Heart right ventricle (tissue), 16 donors: ENCODE measurements at regions not wholly inside any gene's neighbourhood (a gene's known extent, or its start where the extent isn't known, plus 50 kb on each side); places are given as distances from the start of the nearest gene placed in this dataset.

Source experiments
- ATAC-seq, 8 donors: fragments of 200-7000 bp; cut with Tn5 transposase; one replicate each; pipeline ENCODE4 v1.9.1; 2020; ENCODE audit warnings: mild to moderate bottlenecking in 8 of 8, moderate library complexity in 8 of 8, moderate number of reproducible peaks in 1 of 8
- DNase-seq, 2 donors: peaks; one replicate each; pipeline ENCODE4 v3.0.0-alpha.2; 2020
- H3K27ac ChIP-seq, 10 donors: fragments of 200-600 bp; sonication (generic) in 2 of 10; one replicate each; pipeline versions ENCODE4 v1.5.0 to v1.8.0; 2020 to 2022; ENCODE audit warnings: mild to moderate bottlenecking in 3 of 10
- H3K27me3 ChIP-seq, 7 donors: fragments of 200-600 bp; one replicate each; pipeline ENCODE4 v1.8.0; 2021 to 2022; ENCODE audit warnings: mild to moderate bottlenecking in 2 of 7
- H3K36me3 ChIP-seq, 9 donors: fragments of 200-600 bp; sonication (generic) in 1 of 9; one replicate each; pipeline versions ENCODE4 v1.5.0 to v1.8.0; 2020 to 2022; ENCODE audit warnings: mild to moderate bottlenecking in 2 of 9
- H3K4me1 ChIP-seq, 9 donors: fragments of 200-600 bp; sonication (generic) in 1 of 9; one replicate each; pipeline versions ENCODE4 v1.5.0 to v1.8.0; 2020 to 2022; ENCODE audit warnings: mild to moderate bottlenecking in 4 of 9
- H3K4me3 ChIP-seq, 10 donors: fragments of 200-600 bp; sonication (generic) in 2 of 10; one replicate each; pipeline versions ENCODE4 v1.5.0 to v1.8.0; 2020 to 2022; ENCODE audit warnings: mild to moderate bottlenecking in 7 of 10, moderate library complexity in 2 of 10
- H3K9me3 ChIP-seq, 11 donors: fragments of 200-600 bp in 10 of 11; sonication (generic) in 2 of 11; one replicate each; pipeline versions ENCODE4 v1.5.0 to v1.8.0; 2013 to 2022; ENCODE audit warnings: mild to moderate bottlenecking in 2 of 11, control low read depth in 1 of 11, moderate library complexity in 1 of 11
- WGBS, 2 donors: extraction: QIAGEN DNeasy Blood & Tissue Kit; methylation state at CpG; one replicate each; pipeline ENCODE4 v1.1.7; 2013; ENCODE audit warnings: inconsistent platforms in 1 of 2; 5-methylcytosine and 5-hydroxymethylcytosine counted together
- intact Hi-C, 10 donors: fragments of 100-400 bp; cut with DNase I; formaldehyde crosslinking; loops; one replicate each; pipeline versions ENCODE4 v1.11.1 to v1.14.2; 2022
- TF ChIP-seq, protein P1 (sequence below), 9 donors: fragments of 200-600 bp; sonication (generic) in 2 of 9; IDR thresholded peaks; one replicate each; pipeline versions ENCODE4 v1.5.0 to v1.8.0; 2021 to 2022; ENCODE audit warnings: antibody characterized with exemption in 9 of 9, mild to moderate bottlenecking in 5 of 9, moderate library complexity in 1 of 9
- donor health status: Arrhythmogenic right ventricular cardiomyopathy.
- donor health status: ischemic (EF 13 %, LVEDD 7.1; RV severe dilation, severe dysfunction).
- donor health status: healthy with polysubstance abuse.
- donor health status: DM: no; HTN: yes; CAD: no.
- donor health status: DM: no; HTN: no; CAD: no.
- donor health status: ischemic (EF 25% LVEDD 6.9; RV normal size, moderate dysfunction).
- donor health status: ischemic (EF 25% LVEDD 5.7; RV mildly dilated, moderate dysfunction).
- donor health status: healthy.
- donor health status: DM: yes; HTN: yes; CAD: no.
- donor health status: Ischemic cardiomyopathy.
- donor health status: ischemic (EF 35%, LVEDD 5.7; RV mildly dilated, moderate dysfunction).
- donor health status: nonischemic (EF 11% LVEDD 7.7; RV severe dilation, severe dysfunction).
- donor health status: DM: yes; HTN: yes; CAD: no.
- donor health status: PGD.
- donor health status: ischemic (EF 29% LVEDD 5.4; RV normal size, mild dysfunction).
- donor health status: nonischemic (EF 23%, LVEDD 6.1; RV moderate dilation, normal function).

DNA sequence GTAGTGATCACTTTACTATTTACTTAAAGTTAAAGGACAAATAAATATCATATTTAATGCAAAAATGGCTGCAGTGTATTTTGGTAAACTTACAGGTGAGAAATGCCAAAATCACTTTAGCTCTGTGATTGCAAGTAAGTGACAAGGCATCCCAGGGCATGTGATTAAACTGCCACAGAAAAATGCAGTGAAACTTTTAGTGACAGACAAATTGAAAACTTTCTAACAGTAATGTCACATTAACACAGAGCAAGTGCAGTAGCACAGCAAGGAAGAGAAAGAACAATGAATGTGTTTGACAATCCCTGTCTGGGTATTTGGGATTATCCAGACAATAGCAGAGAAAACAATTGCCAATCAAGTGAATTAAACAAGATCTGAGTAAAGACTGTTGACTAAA lies 606.8 kb downstream of the SLCO4C1 start:
- Histone ChIP-seq H3K4me1 (no peaks in the 10 kb centered on the region), H3K27ac (no peak overlapping the region), H3K27me3 (no peaks in the 10 kb centered on the region), H3K4me3 (no peak overlapping the region), H3K9me3 (no peaks in the 10 kb centered on the region), H3K36me3 (no peaks in the 10 kb centered on the region)
- ATAC-seq (no peak), DNase-seq (no peak)
- intact Hi-C loops: no loop called here
- TF ChIP-seq, protein P1, sequence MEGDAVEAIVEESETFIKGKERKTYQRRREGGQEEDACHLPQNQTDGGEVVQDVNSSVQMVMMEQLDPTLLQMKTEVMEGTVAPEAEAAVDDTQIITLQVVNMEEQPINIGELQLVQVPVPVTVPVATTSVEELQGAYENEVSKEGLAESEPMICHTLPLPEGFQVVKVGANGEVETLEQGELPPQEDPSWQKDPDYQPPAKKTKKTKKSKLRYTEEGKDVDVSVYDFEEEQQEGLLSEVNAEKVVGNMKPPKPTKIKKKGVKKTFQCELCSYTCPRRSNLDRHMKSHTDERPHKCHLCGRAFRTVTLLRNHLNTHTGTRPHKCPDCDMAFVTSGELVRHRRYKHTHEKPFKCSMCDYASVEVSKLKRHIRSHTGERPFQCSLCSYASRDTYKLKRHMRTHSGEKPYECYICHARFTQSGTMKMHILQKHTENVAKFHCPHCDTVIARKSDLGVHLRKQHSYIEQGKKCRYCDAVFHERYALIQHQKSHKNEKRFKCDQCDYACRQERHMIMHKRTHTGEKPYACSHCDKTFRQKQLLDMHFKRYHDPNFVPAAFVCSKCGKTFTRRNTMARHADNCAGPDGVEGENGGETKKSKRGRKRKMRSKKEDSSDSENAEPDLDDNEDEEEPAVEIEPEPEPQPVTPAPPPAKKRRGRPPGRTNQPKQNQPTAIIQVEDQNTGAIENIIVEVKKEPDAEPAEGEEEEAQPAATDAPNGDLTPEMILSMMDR (IDR thresholded peaks at IDR 0.05): no peak

DNA sequence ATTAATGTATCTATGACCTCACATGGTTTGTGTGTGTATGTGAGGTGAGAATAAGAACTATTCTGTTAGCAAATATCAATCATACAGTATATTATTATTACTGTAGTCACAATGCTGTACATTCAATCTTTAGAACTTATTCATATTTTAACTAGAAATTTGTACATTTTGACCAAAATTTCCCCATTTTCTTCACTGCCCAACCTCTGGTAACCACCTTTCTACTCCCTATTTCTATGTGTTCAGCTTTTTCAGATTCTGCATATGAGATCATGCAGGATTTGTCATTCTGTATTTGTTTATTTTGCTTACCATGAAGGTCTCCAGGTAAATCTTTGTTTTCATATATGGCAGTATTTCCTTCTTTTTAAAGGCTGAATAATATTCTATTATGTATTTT lies 607.9 kb downstream of the SLCO4C1 start:
- TF ChIP-seq, protein P1 (IDR thresholded peaks at IDR 0.05): no peak
- Histone ChIP-seq H3K4me3 (no peak overlapping the region), H3K27ac (no peak overlapping the region), H3K4me1 (no peaks in the 10 kb centered on the region), H3K27me3 (no peaks in the 10 kb centered on the region), H3K9me3 (no peaks in the 10 kb centered on the region), H3K36me3 (no peaks in the 10 kb centered on the region)
- no peak for DNase-seq
- ATAC-seq: no peak
- intact Hi-C loops: no loop called here

DNA sequence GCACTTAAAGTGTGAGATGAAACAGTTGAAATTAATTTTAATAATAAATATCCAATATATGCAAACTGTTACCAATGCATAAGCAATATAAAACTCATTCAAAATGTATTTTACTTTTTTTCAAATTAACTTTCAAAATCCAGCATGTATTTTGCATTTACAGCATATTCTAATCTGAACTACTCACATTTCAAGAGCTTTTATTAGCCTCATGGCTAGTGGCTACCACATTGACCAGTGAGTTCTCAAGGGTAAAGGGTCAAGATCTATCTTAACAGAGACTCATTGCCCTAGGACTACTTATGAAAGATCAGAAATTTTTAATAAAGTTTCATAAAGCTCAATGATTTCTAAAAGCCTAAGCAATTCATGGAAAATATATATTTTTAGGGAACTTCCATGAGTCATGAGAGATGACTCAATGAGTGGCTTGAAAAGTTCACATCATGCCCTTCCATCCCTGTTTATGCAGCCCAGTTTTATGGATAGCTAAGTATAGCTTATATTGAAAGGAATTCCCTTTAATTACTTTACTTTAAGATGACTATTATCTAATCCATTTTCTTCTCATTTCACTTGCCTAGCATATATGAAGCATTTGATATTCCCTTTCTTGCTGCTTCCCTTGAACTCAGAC lies 608.6 kb downstream of the SLCO4C1 start:
- Histone ChIP-seq H3K9me3 (no peaks in the 10 kb centered on the region), H3K27ac (no peak overlapping the region), H3K4me1 (no peaks in the 10 kb centered on the region), H3K36me3 (no peaks in the 10 kb centered on the region), H3K4me3 (no peak overlapping the region), H3K27me3 (no peaks in the 10 kb centered on the region)
- no peak for DNase-seq
- intact Hi-C loops: no loop called here
- TF ChIP-seq, protein P1 (IDR thresholded peaks at IDR 0.05): no peak
- no peak for ATAC-seq

DNA sequence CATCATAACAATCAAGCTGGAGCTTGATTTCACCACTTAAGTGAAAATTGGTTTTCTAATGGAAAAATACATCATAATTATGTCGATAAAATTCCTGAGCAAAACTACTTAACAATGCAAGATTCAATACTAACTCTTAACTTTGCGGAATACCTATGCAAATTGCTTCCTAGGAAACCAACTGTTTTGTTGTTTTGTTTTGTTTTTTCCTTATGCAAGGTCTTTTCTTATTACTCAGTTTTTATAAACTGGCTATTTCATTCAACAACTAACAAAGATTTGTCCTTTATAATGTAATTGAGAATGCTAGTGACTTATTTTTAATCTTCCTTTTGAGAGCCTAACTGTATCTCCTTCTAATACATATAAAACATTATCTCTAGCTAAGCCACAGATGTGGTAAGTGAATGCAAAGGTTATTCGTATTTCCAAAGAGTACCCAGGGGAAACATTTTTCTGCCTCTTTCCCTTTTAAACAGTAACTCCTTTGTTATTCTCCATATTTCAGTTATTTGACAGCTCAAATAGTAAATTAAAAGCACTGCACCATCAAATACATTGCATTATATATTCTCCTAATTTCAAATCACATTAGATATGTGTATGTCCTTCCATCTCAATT lies 609.4 kb downstream of the SLCO4C1 start:
- ATAC-seq: no peak

More for the DNA sequence above, 609.4 kb downstream of the SLCO4C1 start:
- DNase-seq: no peak
- Histone ChIP-seq H3K36me3 (no peaks in the 10 kb centered on the region), H3K4me1 (no peaks in the 10 kb centered on the region), H3K27me3 (no peaks in the 10 kb centered on the region), H3K27ac (no peak overlapping the region), H3K9me3 (no peaks in the 10 kb centered on the region), H3K4me3 (no peak overlapping the region)
- TF ChIP-seq, protein P1 (IDR thresholded peaks at IDR 0.05): no peak
- WGBS, 2 donors: 62 to 65% methylated on average over 3 of the region's 3 CpGs
- intact Hi-C loops: no loop called here
